Naive thymus-derived CD4-positive, alpha-beta T cell (primary cell): ENCODE measurements at regions not wholly inside any gene's neighbourhood (a gene's known extent, or its start where the extent isn't known, plus 50 kb on each side); places are given as distances from the start of the nearest gene placed in this dataset.

Experiments
- ATAC-seq: fragments of 150-1000 bp; cut with Tn5 transposase; 2 replicates; pipeline ENCODE4 v1.10.0; 2021; ENCODE audit warnings: mild to moderate bottlenecking, moderate library complexity
- CTCF ChIA-PET: fragments of 350-600 bp; sonication (Branson Sonifier 250); formaldehyde crosslinking; loops from one replicate; lab custom pipeline; 2021; ENCODE audit warnings: antibody characterized with exemption; lab: Charles Lee
- POLR2A ChIA-PET: fragments of 350-600 bp; sonication (Branson Sonifier 250); formaldehyde crosslinking; loops from one replicate; lab custom pipeline; 2021; ENCODE audit warnings: antibody characterized with exemption, inconsistent platforms; lab: Charles Lee
- DNase-seq, 9 donors: peaks; one replicate each; pipeline versions ENCODE4 v3.0.0 to v3.0.0-alpha.2; 2020 to 2022; ENCODE audit warnings: mixed read lengths in 1 of 9
- H3K27ac ChIP-seq: one replicate; pipeline ENCODE4 v1.7.0; 2013; ENCODE audit warnings: mild to moderate bottlenecking, low read depth, low read length, moderate library complexity
- H3K27me3 ChIP-seq, 2 donors: one replicate each; pipeline ENCODE4 v1.7.0; 2013; ENCODE audit warnings: low read length in 2 of 2, mild to moderate bottlenecking in 2 of 2, moderate library complexity in 2 of 2; ENCODE audit not compliant: control insufficient read depth in 2 of 2, insufficient read depth in 2 of 2
- H3K36me3 ChIP-seq, 3 experiments: 1 replicate in 2 of 3; 2 replicates in 1 of 3; pipeline ENCODE4 v1.7.0; 2013; ENCODE audit warnings: low read length in 3 of 3, mild to moderate bottlenecking in 3 of 3, moderate library complexity in 1 of 3; ENCODE audit not compliant: insufficient read depth in 3 of 3, control insufficient read depth in 2 of 3
- H3K4me1 ChIP-seq, 2 donors: one replicate each; pipeline ENCODE4 v1.7.0; 2013; ENCODE audit warnings: low read length in 2 of 2, mild to moderate bottlenecking in 2 of 2, moderate library complexity in 1 of 2; ENCODE audit not compliant: control insufficient read depth in 2 of 2, insufficient read depth in 2 of 2
- H3K4me3 ChIP-seq: 2 replicates; pipeline ENCODE4 v1.7.0; 2013; ENCODE audit warnings: mild to moderate bottlenecking, low read length
- H3K9me3 ChIP-seq, 3 experiments: 1 replicate in 2 of 3; 2 replicates in 1 of 3; pipeline ENCODE4 v1.7.0; 2013; ENCODE audit warnings: low read length in 3 of 3; ENCODE audit not compliant: control insufficient read depth in 2 of 3
- H3K27ac Mint-ChIP-seq, 9 donors: one replicate each; pipeline ENCODE4 v1.8.0; 2020 to 2022; ENCODE audit warnings: mixed read lengths in 9 of 9, mild to moderate bottlenecking in 8 of 9, moderate library complexity in 5 of 9, inconsistent platforms in 2 of 9
- H3K27me3 Mint-ChIP-seq, 5 donors: one replicate each; pipeline ENCODE4 v1.8.0; 2021 to 2022; ENCODE audit warnings: mixed read lengths in 5 of 5, mild to moderate bottlenecking in 1 of 5
- H3K36me3 Mint-ChIP-seq, 5 donors: one replicate each; pipeline ENCODE4 v1.8.0; 2020 to 2022; ENCODE audit warnings: mixed read lengths in 5 of 5, mild to moderate bottlenecking in 3 of 5, inconsistent platforms in 1 of 5
- H3K4me1 Mint-ChIP-seq, 7 donors: one replicate each; pipeline ENCODE4 v1.8.0; 2020 to 2022; ENCODE audit warnings: mixed read lengths in 7 of 7, mild to moderate bottlenecking in 3 of 7, inconsistent platforms in 1 of 7
- H3K4me3 Mint-ChIP-seq, 10 donors: one replicate each; pipeline ENCODE4 v1.8.0; 2020 to 2022; ENCODE audit warnings: mild to moderate bottlenecking in 10 of 10, mixed read lengths in 10 of 10, moderate library complexity in 6 of 10, inconsistent platforms in 2 of 10
- H3K9me3 Mint-ChIP-seq, 11 donors: one replicate each; pipeline ENCODE4 v1.8.0; 2020 to 2022; ENCODE audit warnings: mixed read lengths in 11 of 11, mild to moderate bottlenecking in 4 of 11, inconsistent platforms in 1 of 11, moderate library complexity in 1 of 11
- intact Hi-C, 2 donors: fragments of 100-400 bp; cut with micrococcal nuclease; formaldehyde crosslinking; loops; one replicate each; pipeline ENCODE4 v1.15.1; 2023

DNA sequence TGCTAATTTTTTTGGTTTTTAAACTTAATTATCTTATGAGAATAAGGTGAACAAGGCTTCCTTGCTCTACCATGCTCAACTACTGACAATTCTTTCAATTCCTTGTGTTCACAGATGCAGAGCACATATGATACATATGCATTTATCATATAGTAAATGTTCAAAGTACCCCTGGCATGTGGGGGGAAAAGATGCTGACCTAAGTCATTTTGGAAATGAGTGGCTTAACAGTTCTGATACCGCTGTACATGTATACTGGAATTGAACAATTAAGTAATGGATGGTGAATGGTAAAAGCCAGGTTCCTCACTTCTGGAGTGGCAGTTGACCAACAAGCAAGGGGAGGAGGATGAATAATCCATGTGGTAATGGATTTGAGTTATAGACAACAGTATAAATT lies 149.6 kb downstream of the NAF1 start:
- Histone ChIP-seq H3K4me1 (no peaks in the 10 kb centered on the region), H3K36me3 (no peaks in the 10 kb centered on the region), H3K4me3 (no peak overlapping the region), H3K9me3 (no peaks in the 10 kb centered on the region), H3K27ac (no peak overlapping the region), H3K27me3 (no peaks in the 10 kb centered on the region)
- H3K4me3 Mint-ChIP-seq = no peak overlapping the region
- H3K4me1 Mint-ChIP-seq = no peaks in the 10 kb centered on the region
- ChIA-PET CTCF (no interaction called here), POLR2A (no interaction called here)
- H3K36me3 Mint-ChIP-seq = no peaks in the 10 kb centered on the region
- intact Hi-C loops = no loop called here
- H3K9me3 Mint-ChIP-seq = peaks cover 0 to 5% (median under 1%) of the 10 kb centered on the region in 11 donors
- no peak overlapping the region for H3K27ac Mint-ChIP-seq
- H3K27me3 Mint-ChIP-seq = peaks cover 0 to 15% (median 0%) of the 10 kb centered on the region in 5 donors
- no peak for DNase-seq
- ATAC-seq = no peak

GRCh38 chr4:163012816-163013215 lies 153.9 kb downstream of the NAF1 start:
- CTCF ChIA-PET = no interaction called here

DNA sequence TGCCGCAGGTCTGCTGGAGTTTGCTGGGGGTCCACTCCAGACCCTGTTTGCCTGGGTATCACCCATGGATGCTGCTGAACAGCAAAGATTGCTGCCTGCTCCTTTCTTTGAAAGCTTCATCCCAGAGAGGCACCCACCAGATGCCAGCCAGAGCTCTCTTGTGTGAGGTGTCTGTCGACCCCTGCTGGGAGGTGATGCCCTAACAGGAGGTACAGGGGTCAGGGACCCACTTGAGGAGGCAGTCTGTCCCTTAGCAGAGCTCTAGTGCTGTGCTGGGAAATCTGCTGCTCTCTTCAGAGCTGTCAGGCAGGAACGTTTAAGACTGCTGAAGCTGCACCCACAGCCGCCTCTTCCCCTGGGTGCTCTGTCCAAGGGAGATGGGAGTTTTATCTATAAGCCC lies 162.7 kb downstream of the NAF1 start:
- ATAC-seq (no peak), DNase-seq (no peak)
- Histone ChIP-seq H3K36me3 (no peaks in the 10 kb centered on the region), H3K4me1 (no peaks in the 10 kb centered on the region), H3K9me3 (no peaks in the 10 kb centered on the region), H3K4me3 (no peak overlapping the region), H3K27me3 (no peaks in the 10 kb centered on the region), H3K27ac (no peak overlapping the region)
- peaks cover 7 to 35% (median 14%) of the 10 kb centered on the region in 11 donors for H3K9me3 Mint-ChIP-seq
- peaks cover 0 to 10% (median 5%) of the 10 kb centered on the region in 5 donors for H3K27me3 Mint-ChIP-seq
- H3K4me1 Mint-ChIP-seq = no peaks in the 10 kb centered on the region
- H3K27ac Mint-ChIP-seq = no peak overlapping the region
- no peak overlapping the region for H3K4me3 Mint-ChIP-seq
- intact Hi-C loops = no loop called here
- CTCF ChIA-PET = no interaction called here
- POLR2A ChIA-PET = no interaction called here
- H3K36me3 Mint-ChIP-seq = no peaks in the 10 kb centered on the region

More at GRCh38 chr4:163012816-163013215, 153.9 kb downstream of the NAF1 start:
- no peaks in the 10 kb centered on the region for H3K36me3 Mint-ChIP-seq
- H3K4me1 Mint-ChIP-seq = no peaks in the 10 kb centered on the region
- no peak overlapping the region for H3K27ac ChIP-seq
- ATAC-seq (no peak), DNase-seq (no peak)
- H3K27me3 ChIP-seq = no peaks in the 10 kb centered on the region
- H3K9me3 Mint-ChIP-seq = peaks cover 0 to 22% (median 8%) of the 10 kb centered on the region in 11 donors
- H3K4me3 ChIP-seq = no peak overlapping the region
- peaks cover 0 to 13% (median 1%) of the 10 kb centered on the region in 5 donors for H3K27me3 Mint-ChIP-seq
- H3K9me3 ChIP-seq = peaks cover 0 to 7% (median 0%) of the 10 kb centered on the region in 3 experiments
- no peak overlapping the region for H3K4me3 Mint-ChIP-seq
- no peaks in the 10 kb centered on the region for H3K4me1 ChIP-seq
- H3K27ac Mint-ChIP-seq = no peak overlapping the region
- POLR2A ChIA-PET = no interaction called here
- intact Hi-C loops = no loop called here
- no peaks in the 10 kb centered on the region for H3K36me3 ChIP-seq

GRCh38 chr4:162988530-162988929 lies 178.2 kb downstream of the NAF1 start:
- POLR2A ChIA-PET = no interaction called here
- intact Hi-C loops = no loop called here
- H3K9me3 ChIP-seq = no peaks in the 10 kb centered on the region
- H3K27ac Mint-ChIP-seq = no peak overlapping the region
- H3K4me3 Mint-ChIP-seq = no peak overlapping the region
- CTCF ChIA-PET = no interaction called here
- no peaks in the 10 kb centered on the region for H3K36me3 Mint-ChIP-seq
- peaks cover 0 to 7% (median 0%) of the 10 kb centered on the region in 11 donors for H3K9me3 Mint-ChIP-seq
- H3K36me3 ChIP-seq = no peaks in the 10 kb centered on the region
- H3K4me3 ChIP-seq = no peak overlapping the region
- DNase-seq (no peak), ATAC-seq (no peak)
- H3K27ac ChIP-seq = no peak overlapping the region
- no peaks in the 10 kb centered on the region for H3K4me1 Mint-ChIP-seq
- H3K27me3 Mint-ChIP-seq = peaks cover 0 to 15% (median 7%) of the 10 kb centered on the region in 5 donors
- H3K27me3 ChIP-seq = no peaks in the 10 kb centered on the region
- H3K4me1 ChIP-seq = no peaks in the 10 kb centered on the region

DNA sequence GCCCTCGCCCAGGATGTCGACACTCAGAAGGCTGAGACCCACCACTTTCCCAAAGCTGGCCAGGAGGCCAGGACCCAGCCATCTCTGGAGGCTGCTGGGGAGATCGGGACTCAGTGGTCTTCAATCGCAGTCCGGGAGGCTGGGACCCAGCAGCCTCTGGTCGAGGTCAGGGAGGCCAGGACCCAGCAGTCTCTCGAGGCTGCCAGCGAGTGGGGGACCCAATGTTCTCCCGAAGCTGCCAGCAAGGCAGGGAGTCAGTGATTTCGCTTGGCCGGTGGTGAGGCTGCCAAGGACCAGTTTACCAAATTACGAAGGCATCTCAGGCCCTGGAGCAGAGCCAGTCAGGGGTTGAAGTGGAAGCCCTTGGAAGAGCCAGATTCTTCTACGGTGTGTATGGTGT lies 181.6 kb downstream of the NAF1 start:
- DNase-seq (no peak), ATAC-seq (no peak)
- Mint-ChIP-seq H3K9me3 (peaks cover 0 to 12% (median 0%) of the 10 kb centered on the region in 11 donors), H3K36me3 (no peaks in the 10 kb centered on the region), H3K4me3 (no peak overlapping the region), H3K27me3 (peaks cover 0 to 21% (median 9%) of the 10 kb centered on the region in 5 donors), H3K4me1 (no peaks in the 10 kb centered on the region), H3K27ac (no peak overlapping the region)
- Histone ChIP-seq H3K4me3 (no peak overlapping the region), H3K36me3 (no peaks in the 10 kb centered on the region), H3K27me3 (no peaks in the 10 kb centered on the region), H3K27ac (no peak overlapping the region), H3K9me3 (no peaks in the 10 kb centered on the region), H3K4me1 (no peaks in the 10 kb centered on the region)
- CTCF ChIA-PET = no interaction called here
- POLR2A ChIA-PET = no interaction called here
- intact Hi-C loops = no loop called here

DNA sequence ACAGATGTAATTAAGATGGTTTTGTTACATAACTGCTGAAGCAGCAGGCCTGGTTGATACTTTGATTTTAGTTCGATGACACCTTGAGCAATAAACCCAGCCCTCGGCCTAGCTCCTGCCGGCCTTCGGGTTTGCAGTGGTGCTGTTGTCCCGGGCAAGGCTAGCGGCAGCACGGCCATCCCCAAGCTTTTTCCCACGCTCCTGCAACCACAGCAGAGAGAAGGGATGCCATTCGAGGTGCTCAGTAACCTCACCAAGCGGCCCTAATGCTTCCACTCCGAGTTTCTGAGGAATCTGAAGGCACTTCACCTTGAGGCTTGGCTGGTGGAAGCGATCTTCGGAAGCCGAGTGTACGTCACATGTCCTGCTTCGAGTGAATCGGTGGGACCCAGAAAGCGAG lies 182.1 kb downstream of the NAF1 start:
- H3K4me3 ChIP-seq = no peak overlapping the region
- POLR2A ChIA-PET = no interaction called here
- peaks cover 0 to 12% (median 0%) of the 10 kb centered on the region in 11 donors for H3K9me3 Mint-ChIP-seq
- no peaks in the 10 kb centered on the region for H3K36me3 ChIP-seq
- peaks cover 0 to 21% (median 9%) of the 10 kb centered on the region in 5 donors for H3K27me3 Mint-ChIP-seq
- no peak overlapping the region for H3K27ac ChIP-seq
- H3K9me3 ChIP-seq = no peaks in the 10 kb centered on the region
- ATAC-seq (no peak), DNase-seq (no peak)
- H3K36me3 Mint-ChIP-seq = no peaks in the 10 kb centered on the region
- intact Hi-C loops = no loop called here
- H3K4me1 ChIP-seq = no peaks in the 10 kb centered on the region
- CTCF ChIA-PET = no interaction called here
- H3K27me3 ChIP-seq = no peaks in the 10 kb centered on the region
- no peak overlapping the region for H3K4me3 Mint-ChIP-seq
- no peaks in the 10 kb centered on the region for H3K4me1 Mint-ChIP-seq
- no peak overlapping the region for H3K27ac Mint-ChIP-seq

GRCh38 chr4:162981823-162982222 lies 184.9 kb downstream of the NAF1 start:
- DNase-seq = no peak
- Mint-ChIP-seq H3K27me3 (peaks cover 0 to 20% (median 9%) of the 10 kb centered on the region in 5 donors), H3K27ac (no peak overlapping the region), H3K4me1 (no peaks in the 10 kb centered on the region), H3K4me3 (no peak overlapping the region), H3K36me3 (no peaks in the 10 kb centered on the region), H3K9me3 (peaks cover 0 to 12% (median 0%) of the 10 kb centered on the region in 11 donors)
- Histone ChIP-seq H3K4me1 (no peaks in the 10 kb centered on the region), H3K27me3 (no peaks in the 10 kb centered on the region), H3K36me3 (no peaks in the 10 kb centered on the region), H3K4me3 (no peak overlapping the region), H3K27ac (no peak overlapping the region), H3K9me3 (no peaks in the 10 kb centered on the region)
- intact Hi-C loops = no loop called here
- ChIA-PET CTCF (no interaction called here), POLR2A (no interaction called here)
- ATAC-seq = no peak
